ENCODE measurements at regions not wholly inside any gene's neighbourhood (a gene's known extent, or its start where the extent isn't known, plus 50 kb on each side); places are given as distances from the start of the nearest gene placed in this dataset.

DNA sequence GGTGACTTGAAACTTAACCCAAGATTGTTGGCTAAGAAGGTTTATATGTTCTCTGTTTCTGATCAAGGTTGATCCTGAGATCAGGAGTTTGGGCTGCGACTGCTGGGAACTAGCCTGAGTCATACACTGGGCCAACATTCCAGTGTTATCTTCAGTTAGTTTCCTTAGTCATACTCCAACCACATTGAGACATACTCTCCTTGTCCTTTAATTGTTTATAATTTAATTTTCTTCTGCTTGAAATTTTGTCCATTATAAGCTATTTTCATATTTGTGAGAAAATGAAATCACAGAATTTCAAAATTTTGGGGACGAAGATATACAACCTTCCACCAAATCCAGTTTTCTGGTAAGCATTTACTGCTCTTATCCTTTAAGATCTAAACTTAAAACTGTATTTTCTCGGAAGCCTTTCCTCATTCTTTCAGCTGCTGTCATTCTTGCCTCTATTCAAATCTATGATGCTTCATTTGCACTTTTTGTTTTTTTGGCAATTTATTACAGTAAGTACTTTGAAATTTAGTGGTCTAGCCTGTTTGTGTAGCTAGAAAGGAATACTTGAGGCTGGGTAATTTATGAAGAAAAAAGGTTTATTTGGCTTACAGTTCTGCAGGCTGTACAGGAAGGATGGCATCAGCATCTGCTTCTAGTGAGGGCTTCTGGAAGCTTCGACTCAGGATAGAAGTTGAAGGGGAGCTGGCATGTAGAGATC is 63.4 kb upstream of the POT1 start:
- intact Hi-C loops (cut with DNase I): no loop called here
- no peak for DNase-seq

DNA sequence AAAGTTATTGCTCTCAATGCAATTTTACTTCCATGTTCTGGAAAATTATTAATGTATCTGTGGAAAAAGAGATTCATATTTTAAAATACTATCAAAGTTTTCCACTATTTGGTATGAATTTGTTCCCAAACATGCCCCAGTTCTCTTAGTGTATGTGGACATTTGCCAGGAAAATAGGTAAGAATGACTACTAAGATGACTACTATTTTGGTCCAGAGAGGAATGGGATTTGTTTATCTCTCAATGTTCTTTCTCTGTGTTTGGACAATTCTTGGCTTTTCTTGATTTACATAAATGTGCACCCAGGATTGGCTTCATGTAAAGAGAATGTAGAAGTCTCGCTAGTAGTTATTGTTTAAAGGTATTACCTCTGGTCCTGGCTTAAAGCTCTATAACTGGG is 60.3 kb upstream of the POT1 start:
- intact Hi-C loops (cut with DNase I): no loop called here
- DNase-seq: no peak
